Activated naive CD4-positive, alpha-beta T cell treated with anti-CD3 and anti-CD28 coated beads for 36 hours (primary cell): ENCODE measurements at regions not wholly inside any gene's neighbourhood (a gene's known extent, or its start where the extent isn't known, plus 50 kb on each side); places are given as distances from the start of the nearest gene placed in this dataset.

Experiments used
- CTCF ChIA-PET: fragments of 350-600 bp; sonication (Branson Sonifier 250); formaldehyde crosslinking; loops from one replicate; lab custom pipeline; 2021; ENCODE audit warnings: antibody characterized with exemption; lab: Charles Lee
- DNase-seq: peaks from one replicate; pipeline ENCODE4 v3.0.0-alpha.2; 2020
- H3K27ac Mint-ChIP-seq: one replicate; pipeline ENCODE4 v1.8.0; 2021; ENCODE audit warnings: mild to moderate bottlenecking, mixed read lengths
- H3K27me3 Mint-ChIP-seq: one replicate; pipeline ENCODE4 v1.8.0; 2021; ENCODE audit warnings: low read depth, mixed read lengths
- H3K36me3 Mint-ChIP-seq: one replicate; pipeline ENCODE4 v1.8.0; 2021; ENCODE audit warnings: low read depth, mixed read lengths
- H3K4me1 Mint-ChIP-seq: one replicate; pipeline ENCODE4 v1.8.0; 2021; ENCODE audit warnings: low read depth, mixed read lengths
- H3K4me3 Mint-ChIP-seq: one replicate; pipeline ENCODE4 v1.8.0; 2021; ENCODE audit warnings: mild to moderate bottlenecking, moderate library complexity, mixed read lengths
- H3K9me3 Mint-ChIP-seq: one replicate; pipeline ENCODE4 v1.8.0; 2021; ENCODE audit warnings: mixed read lengths
- intact Hi-C: fragments of 100-400 bp; cut with micrococcal nuclease; formaldehyde crosslinking; loops from one replicate; pipeline ENCODE4 v1.15.1; 2023

GRCh38 chr4:63020661-63021060, 1388.6 kb downstream of the TECRL start:
- CTCF ChIA-PET = no interaction called here
- no peaks in the 10 kb centered on the region for H3K36me3 Mint-ChIP-seq
- no peak for DNase-seq
- H3K27ac Mint-ChIP-seq = no peak overlapping the region
- H3K27me3 Mint-ChIP-seq = no peaks in the 10 kb centered on the region
- no peaks in the 10 kb centered on the region for H3K4me1 Mint-ChIP-seq
- H3K9me3 Mint-ChIP-seq = peaks cover 15% of the 10 kb centered on the region
- no peak overlapping the region for H3K4me3 Mint-ChIP-seq
- intact Hi-C loops = no loop called here

DNA sequence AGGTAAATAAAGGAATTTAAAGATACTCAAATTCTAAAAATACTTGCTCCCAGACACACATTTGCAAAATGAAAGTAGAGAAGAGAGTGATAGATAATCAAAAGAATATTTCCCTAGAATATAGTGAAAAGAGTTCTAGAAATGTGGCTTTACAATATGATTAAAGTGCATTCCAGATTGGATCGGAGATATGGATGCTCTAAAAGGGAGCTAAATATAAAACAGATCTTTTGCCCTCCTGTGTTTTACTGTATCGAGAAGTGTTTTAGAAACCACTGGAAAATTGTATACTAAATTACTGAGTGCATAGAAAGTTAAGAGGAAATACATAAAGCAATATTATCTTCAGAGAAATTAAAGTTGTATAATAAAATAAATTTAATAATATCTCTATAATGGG, 1392.0 kb downstream of the TECRL start:
- H3K9me3 Mint-ChIP-seq = peaks cover 14% of the 10 kb centered on the region
- no peak overlapping the region for H3K27ac Mint-ChIP-seq
- CTCF ChIA-PET = no interaction called here
- H3K4me3 Mint-ChIP-seq = no peak overlapping the region
- no peak for DNase-seq
- H3K27me3 Mint-ChIP-seq = no peaks in the 10 kb centered on the region
- H3K36me3 Mint-ChIP-seq = no peaks in the 10 kb centered on the region
- intact Hi-C loops = no loop called here
- H3K4me1 Mint-ChIP-seq = no peaks in the 10 kb centered on the region

DNA sequence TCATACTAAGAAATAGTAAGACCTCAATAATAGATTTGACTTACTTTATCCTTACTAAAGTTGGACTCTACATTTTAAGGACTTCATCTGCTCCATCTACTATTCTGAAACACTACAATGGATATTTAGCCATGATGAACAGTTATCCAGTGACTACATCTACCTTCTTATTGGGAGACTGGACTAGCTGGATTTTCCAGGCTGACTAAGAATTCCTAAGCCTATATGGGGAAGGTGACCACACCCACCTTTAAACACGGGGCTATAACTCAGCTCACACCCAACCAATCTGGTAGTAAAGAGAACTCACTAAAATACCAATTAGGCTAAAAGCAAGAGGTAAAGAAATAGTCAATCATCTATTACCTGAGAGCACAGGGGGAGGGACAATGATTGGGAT, 1438.4 kb downstream of the TECRL start:
- Mint-ChIP-seq H3K36me3 (no peaks in the 10 kb centered on the region), H3K4me1 (no peaks in the 10 kb centered on the region), H3K27ac (no peak overlapping the region), H3K9me3 (peaks cover 15% of the 10 kb centered on the region), H3K4me3 (no peak overlapping the region), H3K27me3 (no peaks in the 10 kb centered on the region)
- CTCF ChIA-PET = no interaction called here
- intact Hi-C loops = no loop called here
- DNase-seq = no peak

DNA sequence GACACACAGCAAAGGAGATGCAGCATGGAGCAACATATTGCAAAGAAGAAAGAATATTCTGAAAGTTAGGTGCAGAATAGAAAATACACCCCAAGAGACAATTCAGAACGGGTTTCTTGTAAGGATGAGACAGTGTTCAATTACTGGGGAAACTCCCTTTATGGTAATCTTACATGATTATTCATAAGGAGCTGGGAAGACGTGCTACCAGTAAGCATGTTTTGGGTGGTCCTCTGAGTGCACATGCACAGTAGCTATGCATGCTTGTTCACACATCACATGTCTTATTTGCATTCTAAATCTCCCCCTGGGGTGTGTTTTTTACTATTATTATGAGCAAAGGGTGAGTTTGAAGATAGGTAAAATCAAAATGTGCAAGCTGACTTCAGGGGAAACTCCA, 1448.8 kb downstream of the TECRL start:
- Mint-ChIP-seq H3K4me1 (no peaks in the 10 kb centered on the region), H3K9me3 (peaks cover 3% of the 10 kb centered on the region), H3K27me3 (no peaks in the 10 kb centered on the region), H3K27ac (no peak overlapping the region), H3K36me3 (no peaks in the 10 kb centered on the region), H3K4me3 (no peak overlapping the region)
- no peak for DNase-seq
- CTCF ChIA-PET = no interaction called here
- intact Hi-C loops = no loop called here

DNA sequence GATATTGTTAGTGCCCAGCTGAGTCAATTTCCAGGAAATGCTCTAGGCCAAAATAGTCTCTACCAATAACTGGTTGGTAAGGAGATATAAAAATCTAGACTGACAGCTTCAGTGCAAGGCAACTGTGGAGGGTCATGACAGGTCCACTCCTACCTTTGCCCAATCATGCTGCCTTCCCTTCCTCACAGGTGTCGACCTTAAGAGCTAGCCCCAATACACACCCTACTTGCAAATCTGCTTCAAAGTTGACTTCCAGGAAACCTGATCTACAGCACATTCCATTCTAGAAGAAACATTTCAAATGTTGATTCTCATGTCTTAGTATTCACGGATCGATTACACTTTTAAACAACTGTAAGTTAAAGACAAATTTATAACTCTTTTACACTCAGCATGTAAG, 1455.5 kb downstream of the TECRL start:
- no peak overlapping the region for H3K27ac Mint-ChIP-seq
- no peaks in the 10 kb centered on the region for H3K36me3 Mint-ChIP-seq
- intact Hi-C loops = no loop called here
- CTCF ChIA-PET = no interaction called here
- no peak for DNase-seq
- no peaks in the 10 kb centered on the region for H3K27me3 Mint-ChIP-seq
- no peaks in the 10 kb centered on the region for H3K4me1 Mint-ChIP-seq
- no peak overlapping the region for H3K4me3 Mint-ChIP-seq
- no peaks in the 10 kb centered on the region for H3K9me3 Mint-ChIP-seq

DNA sequence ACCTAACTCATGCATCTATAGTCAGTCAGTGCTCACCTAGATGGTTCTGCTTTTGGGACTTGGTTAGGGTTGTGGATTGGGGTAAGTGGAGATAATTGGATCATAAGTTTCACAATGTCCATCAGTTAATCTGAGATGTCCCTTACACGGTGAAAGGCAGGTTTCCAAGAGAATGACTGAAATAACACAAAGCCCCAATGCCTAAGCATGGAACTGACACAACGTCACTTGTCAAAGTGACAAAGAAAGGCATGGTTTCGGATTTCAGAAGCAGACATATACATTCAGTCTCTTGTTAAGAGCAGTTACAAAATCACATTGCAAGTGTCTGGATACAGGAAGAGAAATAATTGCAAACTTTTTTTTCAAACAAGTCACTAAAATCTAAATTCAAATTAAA, 1456.9 kb downstream of the TECRL start:
- Mint-ChIP-seq H3K27me3 (no peaks in the 10 kb centered on the region), H3K36me3 (no peaks in the 10 kb centered on the region), H3K27ac (no peak overlapping the region), H3K9me3 (no peaks in the 10 kb centered on the region), H3K4me3 (no peak overlapping the region), H3K4me1 (no peaks in the 10 kb centered on the region)
- DNase-seq = no peak
- CTCF ChIA-PET = no interaction called here
- intact Hi-C loops = no loop called here

- Mint-ChIP-seq H3K4me3 (no peak overlapping the region), H3K36me3 (no peaks in the 10 kb centered on the region), H3K27me3 (no peaks in the 10 kb centered on the region), H3K4me1 (no peaks in the 10 kb centered on the region), H3K9me3 (peaks cover 5% of the 10 kb centered on the region), H3K27ac (no peak overlapping the region)
- CTCF ChIA-PET = no interaction called here
- intact Hi-C loops = no loop called here
- DNase-seq = no peak
Measured at GRCh38 chr4:62948108-62948507, 1461.1 kb downstream of the TECRL start.

DNA sequence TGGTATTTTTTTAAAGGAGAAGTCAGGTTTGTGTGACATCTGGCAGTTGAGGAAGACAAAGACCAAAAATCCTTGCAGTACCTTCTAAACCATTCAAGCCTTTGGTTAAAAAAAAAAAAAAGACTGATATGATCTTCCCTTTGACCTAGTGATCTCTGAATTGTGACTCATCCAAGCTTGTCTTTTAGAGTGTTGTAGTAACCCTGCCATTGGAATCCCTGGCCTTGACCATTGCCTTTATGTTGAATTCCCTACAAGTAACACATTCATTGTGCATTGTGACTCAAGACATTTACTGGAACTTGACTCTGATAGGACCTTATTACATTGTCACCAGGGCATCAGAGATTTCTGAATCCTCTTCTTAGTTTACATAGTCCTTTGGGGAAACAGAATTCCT, 1469.0 kb downstream of the TECRL start:
- H3K36me3 Mint-ChIP-seq = no peaks in the 10 kb centered on the region
- H3K4me3 Mint-ChIP-seq = no peak overlapping the region
- H3K4me1 Mint-ChIP-seq = no peaks in the 10 kb centered on the region
- H3K9me3 Mint-ChIP-seq = peaks cover 15% of the 10 kb centered on the region
- no peak for DNase-seq
- no peak overlapping the region for H3K27ac Mint-ChIP-seq
- CTCF ChIA-PET = no interaction called here
- intact Hi-C loops = no loop called here
- no peaks in the 10 kb centered on the region for H3K27me3 Mint-ChIP-seq

DNA sequence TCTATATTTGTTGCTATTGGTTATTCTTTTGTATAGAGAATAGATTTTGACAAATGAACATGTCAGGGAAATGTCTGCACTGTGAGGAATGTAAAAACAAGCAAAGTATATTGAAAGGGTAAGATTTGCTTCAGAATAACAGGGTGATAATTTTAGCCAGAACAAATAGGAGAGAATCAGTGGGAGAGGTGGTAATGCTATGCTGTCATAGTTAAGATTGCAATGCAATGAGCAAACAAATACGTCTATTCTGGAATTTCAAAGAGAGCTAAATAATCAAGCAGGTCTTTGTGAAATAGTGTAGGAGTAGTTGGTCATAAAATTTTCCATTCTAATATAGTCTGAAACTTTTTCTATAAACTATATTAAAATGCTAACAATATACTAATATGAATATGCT, 1478.4 kb downstream of the TECRL start:
- no peaks in the 10 kb centered on the region for H3K36me3 Mint-ChIP-seq
- no peak overlapping the region for H3K27ac Mint-ChIP-seq
- H3K4me3 Mint-ChIP-seq = no peak overlapping the region
- intact Hi-C loops = no loop called here
- CTCF ChIA-PET = no interaction called here
- H3K27me3 Mint-ChIP-seq = no peaks in the 10 kb centered on the region
- H3K9me3 Mint-ChIP-seq = peaks cover 17% of the 10 kb centered on the region
- no peaks in the 10 kb centered on the region for H3K4me1 Mint-ChIP-seq
- no peak for DNase-seq

GRCh38 chr4:62928483-62928882, 1480.8 kb downstream of the TECRL start:
- no peak for DNase-seq
- intact Hi-C loops = no loop called here
- Mint-ChIP-seq H3K9me3 (peaks cover 13% of the 10 kb centered on the region), H3K27ac (no peak overlapping the region), H3K36me3 (no peaks in the 10 kb centered on the region), H3K4me3 (no peak overlapping the region), H3K27me3 (no peaks in the 10 kb centered on the region), H3K4me1 (no peaks in the 10 kb centered on the region)
- CTCF ChIA-PET = no interaction called here

GRCh38 chr4:62927574-62927973, 1481.7 kb downstream of the TECRL start:
- DNase-seq = no peak
- H3K27me3 Mint-ChIP-seq = no peaks in the 10 kb centered on the region
- H3K4me1 Mint-ChIP-seq = no peaks in the 10 kb centered on the region
- no peak overlapping the region for H3K4me3 Mint-ChIP-seq
- no peak overlapping the region for H3K27ac Mint-ChIP-seq
- intact Hi-C loops = no loop called here
- CTCF ChIA-PET = no interaction called here
- no peaks in the 10 kb centered on the region for H3K36me3 Mint-ChIP-seq
- peaks cover 13% of the 10 kb centered on the region for H3K9me3 Mint-ChIP-seq

DNA sequence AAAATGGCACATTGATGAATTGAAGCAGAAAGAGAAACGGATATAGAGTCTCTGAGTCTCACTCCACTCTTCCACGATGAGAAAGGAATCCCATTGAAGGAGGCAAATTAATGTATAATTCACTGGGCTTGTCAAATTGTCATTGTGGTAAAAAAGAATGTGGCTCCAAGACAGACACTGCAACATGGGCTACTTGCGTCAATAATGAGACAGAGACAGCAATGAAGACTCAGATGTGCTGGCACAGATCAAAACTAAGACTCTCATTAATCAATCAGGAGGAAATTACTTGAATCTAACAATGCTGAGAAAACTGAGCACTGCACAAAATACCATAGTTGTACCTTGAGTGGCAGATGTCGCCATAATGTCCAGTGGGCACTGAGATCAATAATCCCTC, 1485.5 kb downstream of the TECRL start:
- H3K9me3 Mint-ChIP-seq = peaks cover 6% of the 10 kb centered on the region
- H3K27ac Mint-ChIP-seq = no peak overlapping the region
- CTCF ChIA-PET = no interaction called here
- no peak for DNase-seq
- no peaks in the 10 kb centered on the region for H3K27me3 Mint-ChIP-seq
- no peaks in the 10 kb centered on the region for H3K4me1 Mint-ChIP-seq
- H3K4me3 Mint-ChIP-seq = no peak overlapping the region
- intact Hi-C loops = no loop called here
- H3K36me3 Mint-ChIP-seq = no peaks in the 10 kb centered on the region

GRCh38 chr4:62917649-62918048, 1491.6 kb downstream of the TECRL start:
- Mint-ChIP-seq H3K27ac (no peak overlapping the region), H3K4me1 (no peaks in the 10 kb centered on the region), H3K27me3 (no peaks in the 10 kb centered on the region), H3K4me3 (no peak overlapping the region), H3K9me3 (peaks cover 3% of the 10 kb centered on the region), H3K36me3 (no peaks in the 10 kb centered on the region)
- intact Hi-C loops = no loop called here
- CTCF ChIA-PET = no interaction called here
- DNase-seq = no peak

DNA sequence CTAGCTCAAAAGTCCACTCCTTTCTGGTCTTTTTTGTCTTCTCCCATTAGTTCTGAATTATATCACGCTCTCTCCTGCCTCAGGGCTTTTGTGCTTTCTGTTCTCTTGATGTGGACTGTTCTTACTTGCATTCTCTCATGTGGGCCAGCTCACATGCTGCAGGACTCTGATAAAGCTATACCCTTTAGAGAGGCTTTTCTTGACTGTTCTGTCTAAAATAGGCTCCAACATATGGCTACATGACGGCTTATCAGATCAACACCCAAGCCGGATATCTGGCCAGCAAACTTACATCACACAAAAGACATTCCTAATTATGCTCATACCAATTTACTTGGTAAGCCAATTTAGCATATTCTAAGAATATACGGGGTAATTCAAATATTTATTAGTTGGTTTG, 1494.5 kb downstream of the TECRL start:
- no peaks in the 10 kb centered on the region for H3K36me3 Mint-ChIP-seq
- H3K4me3 Mint-ChIP-seq = no peak overlapping the region

More for the DNA sequence above, 1494.5 kb downstream of the TECRL start:
- H3K27me3 Mint-ChIP-seq = no peaks in the 10 kb centered on the region
- DNase-seq = no peak
- H3K9me3 Mint-ChIP-seq = peaks cover 6% of the 10 kb centered on the region
- H3K4me1 Mint-ChIP-seq = no peaks in the 10 kb centered on the region
- CTCF ChIA-PET = no interaction called here
- intact Hi-C loops = no loop called here
- no peak overlapping the region for H3K27ac Mint-ChIP-seq
